ENCODE measurements at regions not wholly inside any gene's neighbourhood (a gene's known extent, or its start where the extent isn't known, plus 50 kb on each side); places are given as distances from the start of the nearest gene placed in this dataset.

- ChIA-PET CTCF (interaction anchor here (1.1 kb wide), 1 partner anchor 29 kb away, joined by 3 read pairs; no protein-coding TSS in a partner anchor), POLR2A (interaction anchor here (0.6 kb wide), 1 partner anchor 415 kb away, joined by 3 read pairs; no protein-coding TSS in a partner anchor)
- Mint-ChIP-seq H3K9me3 (no peaks in the 10 kb centered on the region), H3K27ac (no peak overlapping the region), H3K36me3 (ENCODE audit: low read depth) (no peaks in the 10 kb centered on the region), H3K4me1 (ENCODE audit: low read depth) (no peaks in the 10 kb centered on the region), H3K4me3 (no peak overlapping the region), H3K27me3 (no peaks in the 10 kb centered on the region)
- intact Hi-C loops (cut with micrococcal nuclease), result no loop called here
- ATAC-seq (no peak), DNase-seq (no peak)
- TF ChIP-seq, protein P1, sequence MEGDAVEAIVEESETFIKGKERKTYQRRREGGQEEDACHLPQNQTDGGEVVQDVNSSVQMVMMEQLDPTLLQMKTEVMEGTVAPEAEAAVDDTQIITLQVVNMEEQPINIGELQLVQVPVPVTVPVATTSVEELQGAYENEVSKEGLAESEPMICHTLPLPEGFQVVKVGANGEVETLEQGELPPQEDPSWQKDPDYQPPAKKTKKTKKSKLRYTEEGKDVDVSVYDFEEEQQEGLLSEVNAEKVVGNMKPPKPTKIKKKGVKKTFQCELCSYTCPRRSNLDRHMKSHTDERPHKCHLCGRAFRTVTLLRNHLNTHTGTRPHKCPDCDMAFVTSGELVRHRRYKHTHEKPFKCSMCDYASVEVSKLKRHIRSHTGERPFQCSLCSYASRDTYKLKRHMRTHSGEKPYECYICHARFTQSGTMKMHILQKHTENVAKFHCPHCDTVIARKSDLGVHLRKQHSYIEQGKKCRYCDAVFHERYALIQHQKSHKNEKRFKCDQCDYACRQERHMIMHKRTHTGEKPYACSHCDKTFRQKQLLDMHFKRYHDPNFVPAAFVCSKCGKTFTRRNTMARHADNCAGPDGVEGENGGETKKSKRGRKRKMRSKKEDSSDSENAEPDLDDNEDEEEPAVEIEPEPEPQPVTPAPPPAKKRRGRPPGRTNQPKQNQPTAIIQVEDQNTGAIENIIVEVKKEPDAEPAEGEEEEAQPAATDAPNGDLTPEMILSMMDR (IDR thresholded peaks at IDR 0.05), result no peak
These were observed 113.4 kb upstream of the TCERG1L start for GRCh38 chr10:131424836-131425491.

DNA sequence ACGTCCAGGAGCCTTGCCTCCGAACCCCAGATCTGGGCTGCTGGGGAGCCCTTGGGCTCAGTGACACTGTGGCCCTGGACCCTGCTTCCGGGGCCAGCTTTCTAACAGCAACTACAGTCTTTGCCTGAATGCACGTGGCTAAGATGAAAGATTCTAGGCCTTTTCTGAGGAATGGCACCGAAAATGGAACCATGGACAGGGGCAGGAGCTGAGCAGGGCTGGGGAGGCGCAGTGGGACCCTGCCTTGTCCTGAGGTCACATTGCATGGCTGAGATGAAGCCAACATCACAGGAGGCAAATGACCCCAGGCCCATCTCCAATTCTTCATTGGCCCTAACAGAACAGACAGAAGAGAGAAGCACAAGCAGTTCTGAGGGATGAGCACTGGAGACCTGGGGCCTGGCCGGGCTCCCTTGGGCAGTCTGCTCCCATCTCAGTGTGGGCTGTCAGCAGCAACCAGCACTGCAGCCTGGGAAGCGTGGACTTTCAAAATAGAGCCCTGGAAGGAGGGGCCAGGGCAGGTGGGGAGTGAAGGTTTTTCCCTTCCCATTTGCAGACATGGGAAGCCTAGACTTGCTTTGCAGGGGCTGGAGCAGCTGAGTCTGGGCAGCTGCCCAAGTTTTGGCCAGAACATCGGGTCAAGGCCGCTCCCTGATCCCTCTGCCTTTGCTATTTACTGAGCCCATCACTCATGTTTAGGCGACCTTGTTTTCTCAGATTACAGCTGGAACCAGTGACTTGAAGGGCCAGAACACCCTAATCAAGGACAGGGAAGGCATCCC is 114.4 kb upstream of the TCERG1L start:
- H3K9me3 Mint-ChIP-seq, result no peaks in the 10 kb centered on the region
- ChIA-PET CTCF (interaction anchor here (1.1 kb wide), 1 partner anchor 28 kb away, joined by 3 read pairs; no protein-coding TSS in a partner anchor), POLR2A (no interaction called here)
- H3K4me1 Mint-ChIP-seq (ENCODE audit: low read depth), result no peaks in the 10 kb centered on the region
- H3K27me3 Mint-ChIP-seq, result no peaks in the 10 kb centered on the region
- TF ChIP-seq, protein P1 (IDR thresholded peaks at IDR 0.05), result no peak
- ATAC-seq (no peak), DNase-seq (no peak)
- no peaks in the 10 kb centered on the region for H3K36me3 Mint-ChIP-seq (ENCODE audit: low read depth)
- H3K27ac Mint-ChIP-seq, result no peak overlapping the region
- H3K4me3 Mint-ChIP-seq, result no peak overlapping the region
- intact Hi-C loops (cut with micrococcal nuclease), result no loop called here

DNA sequence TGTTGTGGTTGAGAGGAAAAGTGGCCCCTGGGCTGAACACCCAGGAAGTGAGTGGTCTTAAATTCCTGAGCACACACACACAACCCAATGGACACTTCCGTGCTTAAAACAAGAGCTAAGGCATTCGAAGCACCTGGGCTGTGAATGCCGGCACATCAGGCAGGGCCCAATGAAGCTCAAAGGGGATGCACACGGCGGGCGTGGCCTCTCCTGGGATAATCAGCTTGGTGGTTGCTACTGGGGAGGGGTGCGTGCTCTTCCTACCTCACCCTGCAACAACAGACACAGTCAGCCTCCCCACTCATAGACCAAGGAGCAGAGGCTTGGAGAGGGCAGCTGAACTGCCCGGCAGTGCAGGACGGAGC is 115.0 kb upstream of the TCERG1L start:
- ChIA-PET POLR2A (no interaction called here), CTCF (no interaction called here)
- H3K36me3 Mint-ChIP-seq (ENCODE audit: low read depth), result no peaks in the 10 kb centered on the region
- H3K9me3 Mint-ChIP-seq, result no peaks in the 10 kb centered on the region
- no peak for ATAC-seq
- H3K27me3 Mint-ChIP-seq, result no peaks in the 10 kb centered on the region
- no peak for DNase-seq
- no peak overlapping the region for H3K4me3 Mint-ChIP-seq
- no peak overlapping the region for H3K27ac Mint-ChIP-seq
- TF ChIP-seq, protein P1 (IDR thresholded peaks at IDR 0.05), result no peak
- intact Hi-C loops (cut with micrococcal nuclease), result no loop called here
- no peaks in the 10 kb centered on the region for H3K4me1 Mint-ChIP-seq (ENCODE audit: low read depth)

GRCh38 chr10:131427281-131427680 is 115.8 kb upstream of the TCERG1L start:
- intact Hi-C loops (cut with micrococcal nuclease), result no loop called here
- H3K9me3 Mint-ChIP-seq, result no peaks in the 10 kb centered on the region
- DNase-seq, result no peak
- peaks cover 1% of the 10 kb centered on the region for H3K27me3 Mint-ChIP-seq
- no peaks in the 10 kb centered on the region for H3K36me3 Mint-ChIP-seq (ENCODE audit: low read depth)
- no peak for ATAC-seq
- TF ChIP-seq, protein P1 (IDR thresholded peaks at IDR 0.05), result no peak
- no peaks in the 10 kb centered on the region for H3K4me1 Mint-ChIP-seq (ENCODE audit: low read depth)
- ChIA-PET CTCF (no interaction called here), POLR2A (no interaction called here)
- H3K27ac Mint-ChIP-seq, result no peak overlapping the region
- no peak overlapping the region for H3K4me3 Mint-ChIP-seq

DNA sequence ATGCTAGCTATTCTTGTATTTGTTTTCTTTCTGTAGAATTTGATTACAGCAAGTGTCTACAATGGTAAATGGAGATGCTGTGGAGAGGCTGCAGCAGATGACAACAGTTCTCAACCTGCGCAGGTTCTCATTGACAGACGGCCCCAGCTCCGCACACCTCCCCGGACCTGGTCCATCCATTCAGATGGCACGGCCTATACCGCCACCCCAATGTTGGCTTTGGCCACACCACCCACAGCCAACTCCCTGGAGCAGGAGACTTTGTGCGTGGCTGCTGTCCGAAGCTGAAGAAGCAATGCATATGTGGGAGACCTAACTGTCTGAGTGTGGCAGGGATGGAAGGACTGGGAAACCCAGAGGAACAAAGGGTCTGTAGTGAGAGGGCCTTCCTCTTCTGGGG is 116.4 kb upstream of the TCERG1L start:
- no peaks in the 10 kb centered on the region for H3K4me1 Mint-ChIP-seq (ENCODE audit: low read depth)
- POLR2A ChIA-PET, result no interaction called here
- H3K27ac Mint-ChIP-seq, result no peak overlapping the region
- ATAC-seq (no peak), DNase-seq (no peak)
- TF ChIP-seq, protein P1 (IDR thresholded peaks at IDR 0.05), result no peak
- CTCF ChIA-PET, result no interaction called here
- H3K36me3 Mint-ChIP-seq (ENCODE audit: low read depth), result no peaks in the 10 kb centered on the region
- no peak overlapping the region for H3K4me3 Mint-ChIP-seq
- H3K27me3 Mint-ChIP-seq, result peaks cover 1% of the 10 kb centered on the region
- no peaks in the 10 kb centered on the region for H3K9me3 Mint-ChIP-seq
- intact Hi-C loops (cut with micrococcal nuclease), result no loop called here
